Lower lobe of right lung (tissue), 2 donors: ENCODE measurements at regions not wholly inside any gene's neighbourhood (a gene's known extent, or its start where the extent isn't known, plus 50 kb on each side); places are given as distances from the start of the nearest gene placed in this dataset.

Experiments used
- ATAC-seq, 2 donors: fragments of 200-7000 bp; cut with Tn5 transposase; one replicate each; pipeline ENCODE4 v1.9.1; 2020 to 2022; ENCODE audit warnings: mild to moderate bottlenecking in 2 of 2, moderate library complexity in 2 of 2
- DNase-seq: peaks from one replicate; pipeline ENCODE4 v3.0.0-alpha.2; 2020
- H3K27ac ChIP-seq: fragments of 200-600 bp; one replicate; pipeline ENCODE4 v1.8.0; 2022
- H3K27me3 ChIP-seq: fragments of 200-600 bp; one replicate; pipeline ENCODE4 v1.8.0; 2022; ENCODE audit warnings: low read depth
- H3K36me3 ChIP-seq: fragments of 200-600 bp; one replicate; pipeline ENCODE4 v1.8.0; 2022; ENCODE audit warnings: mild to moderate bottlenecking
- H3K4me1 ChIP-seq: fragments of 200-600 bp; one replicate; pipeline ENCODE4 v1.8.0; 2022
- H3K4me3 ChIP-seq: fragments of 200-600 bp; one replicate; pipeline ENCODE4 v1.8.0; 2022; ENCODE audit warnings: mild to moderate bottlenecking
- H3K9me3 ChIP-seq: fragments of 200-600 bp; one replicate; pipeline ENCODE4 v1.8.0; 2022
- intact Hi-C: fragments of 100-400 bp; cut with DNase I; formaldehyde crosslinking; loops from one replicate; pipeline ENCODE4 v1.11.0; 2022
- TF ChIP-seq, protein P1 (sequence below): fragments of 200-600 bp; IDR thresholded peaks from one replicate; pipeline ENCODE4 v1.8.0; 2022; ENCODE audit warnings: antibody characterized with exemption, mild to moderate bottlenecking
- donor health status: DM: no; HTN: yes; CAD: no; lungs with severe emphysema.

DNA sequence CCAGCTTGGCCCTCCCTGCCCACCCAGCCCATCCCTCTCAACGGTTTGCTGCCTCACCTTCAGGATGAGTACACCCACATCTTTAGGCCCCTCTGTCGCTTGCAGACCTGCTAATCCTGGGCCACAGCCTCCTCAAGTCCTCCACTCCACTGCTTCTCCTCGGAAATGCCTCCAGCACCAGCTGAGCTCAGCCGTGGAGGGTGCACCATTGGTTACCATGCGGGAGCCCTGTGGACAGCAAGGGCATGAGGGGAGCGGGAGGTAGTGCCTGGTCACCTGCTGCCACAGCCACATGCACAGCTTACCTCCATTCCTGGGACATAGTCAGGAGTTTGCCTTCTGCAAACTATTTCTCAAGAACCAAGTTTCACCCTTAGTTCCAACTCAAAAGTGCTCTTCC, 286.3 kb upstream of the ZMIZ1 start:
- H3K27me3 ChIP-seq, result no peaks in the 10 kb centered on the region
- intact Hi-C loops, result no loop called here
- no peaks in the 10 kb centered on the region for H3K36me3 ChIP-seq
- no peak for DNase-seq
- no peaks in the 10 kb centered on the region for H3K4me1 ChIP-seq
- TF ChIP-seq, protein P1, sequence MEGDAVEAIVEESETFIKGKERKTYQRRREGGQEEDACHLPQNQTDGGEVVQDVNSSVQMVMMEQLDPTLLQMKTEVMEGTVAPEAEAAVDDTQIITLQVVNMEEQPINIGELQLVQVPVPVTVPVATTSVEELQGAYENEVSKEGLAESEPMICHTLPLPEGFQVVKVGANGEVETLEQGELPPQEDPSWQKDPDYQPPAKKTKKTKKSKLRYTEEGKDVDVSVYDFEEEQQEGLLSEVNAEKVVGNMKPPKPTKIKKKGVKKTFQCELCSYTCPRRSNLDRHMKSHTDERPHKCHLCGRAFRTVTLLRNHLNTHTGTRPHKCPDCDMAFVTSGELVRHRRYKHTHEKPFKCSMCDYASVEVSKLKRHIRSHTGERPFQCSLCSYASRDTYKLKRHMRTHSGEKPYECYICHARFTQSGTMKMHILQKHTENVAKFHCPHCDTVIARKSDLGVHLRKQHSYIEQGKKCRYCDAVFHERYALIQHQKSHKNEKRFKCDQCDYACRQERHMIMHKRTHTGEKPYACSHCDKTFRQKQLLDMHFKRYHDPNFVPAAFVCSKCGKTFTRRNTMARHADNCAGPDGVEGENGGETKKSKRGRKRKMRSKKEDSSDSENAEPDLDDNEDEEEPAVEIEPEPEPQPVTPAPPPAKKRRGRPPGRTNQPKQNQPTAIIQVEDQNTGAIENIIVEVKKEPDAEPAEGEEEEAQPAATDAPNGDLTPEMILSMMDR, result no peak
- H3K4me3 ChIP-seq, result no peak overlapping the region
- no peaks in the 10 kb centered on the region for H3K9me3 ChIP-seq
- H3K27ac ChIP-seq, result no peak overlapping the region
- no peak for ATAC-seq

DNA sequence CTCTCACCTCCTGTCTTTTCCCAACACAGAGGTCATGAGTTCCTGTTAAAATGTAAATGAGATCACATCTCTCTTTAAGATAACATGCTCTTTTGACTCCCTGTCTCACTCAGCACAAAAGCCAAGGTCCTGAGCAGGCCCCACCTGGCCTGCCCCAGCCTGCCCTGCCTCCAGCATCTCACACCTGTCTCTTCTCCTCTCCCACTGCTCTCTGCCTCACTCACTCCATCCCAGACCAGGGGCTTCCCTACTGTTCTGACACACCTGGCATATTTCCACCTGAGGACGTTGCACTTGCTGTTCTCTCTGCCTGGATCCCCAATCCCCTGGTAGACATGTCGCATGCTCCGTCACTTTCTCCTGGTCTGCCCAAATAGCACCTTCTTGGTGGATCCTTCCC, 285.0 kb upstream of the ZMIZ1 start:
- no peak for ATAC-seq
- intact Hi-C loops, result no loop called here
- Histone ChIP-seq H3K27ac (no peak overlapping the region), H3K9me3 (no peaks in the 10 kb centered on the region), H3K27me3 (no peaks in the 10 kb centered on the region), H3K4me3 (no peak overlapping the region), H3K4me1 (no peaks in the 10 kb centered on the region), H3K36me3 (no peaks in the 10 kb centered on the region)
- no peak for DNase-seq
- TF ChIP-seq, protein P1, result no peak

DNA sequence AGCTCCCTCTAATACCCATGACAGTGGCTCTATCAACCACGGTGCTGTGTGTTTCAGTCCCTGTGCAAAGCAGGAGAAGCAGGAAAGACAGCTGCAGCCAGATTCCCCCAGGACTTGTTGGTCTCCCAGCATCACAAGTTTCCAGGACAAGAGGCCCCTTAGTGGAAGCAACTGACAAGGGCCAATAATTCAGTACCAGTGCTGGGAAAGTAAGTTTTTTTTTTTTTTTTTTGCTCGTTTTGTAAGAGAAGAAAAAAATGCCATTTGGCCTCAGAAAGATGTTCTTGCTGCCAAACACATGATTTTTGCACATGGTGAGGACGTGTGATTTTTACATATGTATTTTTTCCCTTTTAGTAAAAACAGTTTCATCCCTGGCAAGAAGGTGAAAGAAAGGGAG, 284.2 kb upstream of the ZMIZ1 start:
- ATAC-seq (no peak), DNase-seq (no peak)
- intact Hi-C loops, result no loop called here
- no peak overlapping the region for H3K4me3 ChIP-seq
- no peaks in the 10 kb centered on the region for H3K27me3 ChIP-seq
- H3K9me3 ChIP-seq, result no peaks in the 10 kb centered on the region
- no peak overlapping the region for H3K27ac ChIP-seq
- TF ChIP-seq, protein P1, result no peak
- H3K4me1 ChIP-seq, result no peaks in the 10 kb centered on the region
- no peaks in the 10 kb centered on the region for H3K36me3 ChIP-seq

DNA sequence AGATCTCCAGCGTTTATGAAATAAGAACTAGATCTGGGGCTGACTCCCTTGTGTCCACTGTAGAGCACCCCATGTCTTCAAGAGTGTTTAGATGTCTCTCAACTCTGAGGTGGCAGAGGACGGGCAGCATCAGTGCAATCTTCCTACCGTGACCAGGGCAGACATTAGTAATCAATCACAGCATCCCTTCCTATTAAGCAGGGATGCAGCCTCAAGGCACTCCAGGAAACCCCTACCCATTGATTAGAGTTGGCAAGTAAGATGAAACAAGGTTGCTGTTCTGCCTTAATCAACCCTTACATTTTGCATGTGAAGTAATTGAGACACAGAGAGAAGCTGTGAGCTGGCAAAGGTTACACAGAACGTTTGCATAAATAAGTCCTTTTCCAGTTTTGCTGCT, 283.7 kb upstream of the ZMIZ1 start:
- no peaks in the 10 kb centered on the region for H3K4me1 ChIP-seq
- no peaks in the 10 kb centered on the region for H3K9me3 ChIP-seq
- no peak for DNase-seq
- no peaks in the 10 kb centered on the region for H3K36me3 ChIP-seq
- no peak overlapping the region for H3K27ac ChIP-seq
- intact Hi-C loops, result no loop called here
- TF ChIP-seq, protein P1, result no peak
- no peak overlapping the region for H3K4me3 ChIP-seq
- ATAC-seq, result no peak
- no peaks in the 10 kb centered on the region for H3K27me3 ChIP-seq

DNA sequence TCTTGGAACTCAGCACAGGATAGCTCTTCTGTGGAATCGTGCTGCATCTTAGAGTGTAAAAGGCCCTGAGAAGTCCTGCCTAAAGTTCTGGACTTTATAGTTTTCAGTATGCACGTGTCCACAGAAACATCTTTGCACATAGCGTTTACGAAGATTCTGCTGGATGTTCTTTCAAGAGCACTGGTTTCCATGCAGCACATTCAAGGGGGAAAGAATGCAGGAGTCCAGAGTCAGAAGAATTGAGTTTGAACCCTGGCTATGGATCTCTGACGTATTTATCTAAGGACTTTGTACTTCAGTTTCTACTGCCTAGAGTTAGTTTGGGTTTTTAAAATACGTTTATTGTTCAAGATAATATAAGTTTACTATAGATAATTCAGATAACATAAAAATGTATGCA, 282.8 kb upstream of the ZMIZ1 start:
- Histone ChIP-seq H3K9me3 (no peaks in the 10 kb centered on the region), H3K4me1 (no peaks in the 10 kb centered on the region), H3K27ac (no peak overlapping the region), H3K4me3 (no peak overlapping the region), H3K27me3 (no peaks in the 10 kb centered on the region), H3K36me3 (no peaks in the 10 kb centered on the region)
- intact Hi-C loops, result no loop called here
- TF ChIP-seq, protein P1, result no peak
- no peak for ATAC-seq
- DNase-seq, result no peak

DNA sequence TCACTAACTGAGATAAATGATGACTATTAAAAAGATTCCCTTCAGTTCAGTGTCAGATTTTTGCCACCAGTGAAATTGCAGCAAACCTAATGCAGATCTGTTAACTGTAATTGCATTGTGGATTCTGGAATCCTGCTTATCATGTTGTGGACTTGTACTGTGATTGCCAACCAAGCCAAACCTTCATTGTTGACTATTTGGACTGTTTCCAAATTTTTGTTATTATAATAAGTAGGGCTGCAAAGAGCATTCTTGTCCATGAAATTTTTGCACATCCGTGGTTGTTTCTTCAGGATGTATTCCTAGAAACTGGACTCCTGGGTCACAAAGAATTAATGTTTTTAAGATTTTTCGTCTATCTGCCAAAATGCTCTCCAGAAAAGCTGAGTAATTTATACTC, 281.6 kb upstream of the ZMIZ1 start:
- H3K4me1 ChIP-seq, result no peaks in the 10 kb centered on the region
- H3K9me3 ChIP-seq, result no peaks in the 10 kb centered on the region
- intact Hi-C loops, result no loop called here
- no peak overlapping the region for H3K4me3 ChIP-seq
- no peaks in the 10 kb centered on the region for H3K36me3 ChIP-seq
- no peak overlapping the region for H3K27ac ChIP-seq
- no peak for DNase-seq
- no peak for ATAC-seq
- no peaks in the 10 kb centered on the region for H3K27me3 ChIP-seq
- TF ChIP-seq, protein P1, result no peak
